Kidney epithelial cell (primary cell): ENCODE measurements at regions not wholly inside any gene's neighbourhood (a gene's known extent, or its start where the extent isn't known, plus 50 kb on each side); places are given as distances from the start of the nearest gene placed in this dataset.

ENCODE experiments used
- DNase-seq: peaks from one replicate; pipeline ENCODE4 v3.0.0-alpha.2; 2010; ENCODE audit warnings: low read depth
- H3K27me3 ChIP-seq: 2 replicates; pipeline ENCODE4 v1.6.0; 2011; ENCODE audit warnings: low read length; ENCODE audit not compliant: control insufficient read depth, insufficient read depth
- H3K36me3 ChIP-seq: 2 replicates; pipeline ENCODE4 v1.5.1; 2011; ENCODE audit warnings: low read length; ENCODE audit not compliant: control insufficient read depth, insufficient read depth
- H3K4me3 ChIP-seq: 2 replicates; pipeline ENCODE4 v1.5.1; 2011; ENCODE audit warnings: low read depth, mild to moderate bottlenecking, control low read depth, low read length
- CTCF ChIP-seq: IDR thresholded peaks from 2 replicates; pipeline ENCODE4 v1.5.1; 2011; ENCODE audit warnings: mild to moderate bottlenecking, moderate library complexity, low read length, control low read depth, inconsistent platforms; ENCODE audit not compliant: insufficient read depth, poor library complexity, severe bottlenecking

- no peak for DNase-seq
- H3K4me3 ChIP-seq = no peak overlapping the region
- no peaks in the 10 kb centered on the region for H3K36me3 ChIP-seq
- TF ChIP-seq CTCF = no peak
- H3K27me3 ChIP-seq = no peaks in the 10 kb centered on the region
Observed at GRCh38 chr16:49055291-49055690, 226.3 kb downstream of the CBLN1 start.

GRCh38 chr16:49054606-49055005 is 227.0 kb downstream of the CBLN1 start:
- Histone ChIP-seq H3K4me3 (no peak overlapping the region), H3K27me3 (no peaks in the 10 kb centered on the region), H3K36me3 (no peaks in the 10 kb centered on the region)
- no peak for TF ChIP-seq CTCF
- no peak for DNase-seq

- DNase-seq = no peak
- Histone ChIP-seq H3K27me3 (no peaks in the 10 kb centered on the region), H3K36me3 (no peaks in the 10 kb centered on the region), H3K4me3 (no peak overlapping the region)
- TF ChIP-seq CTCF = no peak
Observed at GRCh38 chr16:49052846-49053245, 228.8 kb downstream of the CBLN1 start.

- Histone ChIP-seq H3K27me3 (no peaks in the 10 kb centered on the region), H3K4me3 (no peak overlapping the region), H3K36me3 (no peaks in the 10 kb centered on the region)
- no peak for DNase-seq
- no peak for TF ChIP-seq CTCF
Observed at GRCh38 chr16:49051576-49051975, 230.1 kb downstream of the CBLN1 start.

GRCh38 chr16:49050607-49051006 is 231.0 kb downstream of the CBLN1 start:
- Histone ChIP-seq H3K36me3 (no peaks in the 10 kb centered on the region), H3K27me3 (no peaks in the 10 kb centered on the region), H3K4me3 (no peak overlapping the region)
- no peak for DNase-seq
- TF ChIP-seq CTCF = no peak

GRCh38 chr16:49049644-49050043 is 232.0 kb downstream of the CBLN1 start:
- no peak for TF ChIP-seq CTCF
- no peaks in the 10 kb centered on the region for H3K36me3 ChIP-seq
- DNase-seq = no peak
- H3K4me3 ChIP-seq = no peak overlapping the region
- no peaks in the 10 kb centered on the region for H3K27me3 ChIP-seq
